Inflammatory macrophage (primary cell): ENCODE measurements at regions not wholly inside any gene's neighbourhood (a gene's known extent, or its start where the extent isn't known, plus 50 kb on each side); places are given as distances from the start of the nearest gene placed in this dataset.
"Not testable (repeated sequence)": the region's sequence is repeated elsewhere in the genome, so short reads cannot be mapped to it uniquely, and the experiment has no call there.

Experiments
- DNase-seq, 2 donors: peaks; one replicate each; pipeline ENCODE4 v3.0.0-alpha.2; 2020 to 2022

GRCh38 chr15:60265057-60265456 is 132.7 kb downstream of the ANXA2 start:
- DNase-seq = no peak

DNA sequence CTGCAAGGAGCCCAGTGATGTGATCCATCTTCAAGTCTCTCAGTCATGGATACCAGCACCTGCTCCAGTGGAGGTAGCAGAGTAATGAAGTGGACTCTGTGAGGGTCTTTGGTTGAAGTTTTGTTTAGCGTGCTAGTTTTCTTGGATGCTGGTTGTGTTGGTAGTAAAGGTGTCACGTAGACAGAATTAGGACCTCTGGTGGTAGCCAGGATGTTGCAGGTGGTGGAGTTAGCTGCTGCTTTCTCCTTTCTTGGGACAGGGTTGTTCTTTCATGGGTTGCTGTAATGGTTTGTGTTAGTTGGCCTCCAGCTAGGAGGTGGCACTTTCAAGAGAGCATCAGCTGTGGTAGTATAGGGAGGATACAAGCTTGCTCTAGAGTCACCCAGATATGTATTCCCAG is 125.2 kb downstream of the ANXA2 start:
- no peak for DNase-seq

- no peak for DNase-seq
Measured at GRCh38 chr15:60275624-60276023, 122.2 kb downstream of the ANXA2 start.

- DNase-seq = no peak
Measured at GRCh38 chr15:60278879-60279278, 118.9 kb downstream of the ANXA2 start.

DNA sequence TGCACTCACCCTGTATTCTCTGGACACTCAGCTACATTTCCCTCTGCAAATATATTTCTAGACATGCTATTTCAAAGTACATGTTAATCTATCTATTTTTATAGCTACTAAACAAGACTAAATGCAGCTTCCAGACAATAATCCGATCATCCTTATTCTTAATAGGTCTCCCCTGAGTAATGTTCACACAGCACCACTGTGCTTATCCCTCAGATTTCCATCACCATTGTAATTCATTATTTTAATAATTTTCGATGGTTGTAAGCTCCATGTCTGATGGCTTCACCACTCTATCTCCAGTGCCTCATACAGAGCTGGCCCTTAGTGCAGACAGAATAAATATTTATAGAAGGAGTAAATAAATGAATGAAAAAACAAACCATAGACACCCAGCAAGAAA is 117.5 kb downstream of the ANXA2 start:
- no peak for DNase-seq

- DNase-seq = no peak
Measured at GRCh38 chr15:60283936-60284335, 113.8 kb downstream of the ANXA2 start.

GRCh38 chr15:60295901-60296300 is 101.9 kb downstream of the ANXA2 start:
- DNase-seq = not testable (repeated sequence)

DNA sequence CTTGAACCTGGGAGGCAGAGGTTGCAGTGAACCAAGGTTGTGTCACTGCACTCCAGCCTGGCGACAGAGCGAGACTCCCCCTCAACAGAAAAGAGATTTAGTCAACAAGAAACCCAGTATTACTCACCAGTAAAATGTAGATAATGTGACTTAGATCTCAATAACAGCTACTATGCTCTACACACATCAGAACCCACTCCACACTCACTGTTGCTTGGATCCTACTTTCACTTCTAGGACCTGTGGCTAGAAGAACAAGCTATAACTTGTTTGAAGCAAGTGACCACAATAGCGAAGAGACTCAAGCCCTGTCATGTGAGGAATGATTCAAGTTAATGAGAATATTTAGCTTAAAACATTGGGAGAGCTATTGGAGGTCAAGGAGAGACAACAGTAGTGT is 100.7 kb downstream of the ANXA2 start:
- DNase-seq = no peak
